ENCODE measurements at regions not wholly inside any gene's neighbourhood (a gene's known extent, or its start where the extent isn't known, plus 50 kb on each side); places are given as distances from the start of the nearest gene placed in this dataset.
"Not testable (repeated sequence)": the region's sequence is repeated elsewhere in the genome, so short reads cannot be mapped to it uniquely, and the experiment has no call there.

- DNase-seq (ENCODE audit: unreplicated experiment), result no peak
- intact Hi-C loops (cut with micrococcal nuclease), result no loop called here
- Mint-ChIP-seq H3K27me3 (ENCODE audit: insufficient read depth, unreplicated experiment) (no peaks in the 10 kb centered on the region), H3K27ac (ENCODE audit: low read depth, unreplicated experiment) (no peak overlapping the region), H3K4me1 (ENCODE audit: insufficient read depth, unreplicated experiment) (no peaks in the 10 kb centered on the region), H3K4me3 (ENCODE audit: unreplicated experiment) (no peak overlapping the region), H3K36me3 (ENCODE audit: insufficient read depth, unreplicated experiment) (no peaks in the 10 kb centered on the region), H3K9me3 (ENCODE audit: unreplicated experiment) (no peaks in the 10 kb centered on the region)
- BruUV-seq (replicated peaks), result no TSS peak
- TF ChIP-seq CTCF (IDR thresholded peaks at IDR 0.05; ENCODE audit: unreplicated experiment), result no peak
- CTCF ChIA-PET, result no interaction called here
- POLR2A ChIA-PET, result no interaction called here
These were observed 433.0 kb upstream of the LMO3 start for GRCh38 chr12:17038923-17039322.

- no TSS peak for BruUV-seq (replicated peaks)
- DNase-seq (ENCODE audit: unreplicated experiment), result no peak
- POLR2A ChIA-PET, result no interaction called here
- no peaks in the 10 kb centered on the region for H3K27me3 Mint-ChIP-seq (ENCODE audit: insufficient read depth, unreplicated experiment)
- H3K9me3 Mint-ChIP-seq (ENCODE audit: unreplicated experiment), result no peaks in the 10 kb centered on the region
- H3K36me3 Mint-ChIP-seq (ENCODE audit: insufficient read depth, unreplicated experiment), result no peaks in the 10 kb centered on the region
- H3K27ac Mint-ChIP-seq (ENCODE audit: low read depth, unreplicated experiment), result no peak overlapping the region
- H3K4me1 Mint-ChIP-seq (ENCODE audit: insufficient read depth, unreplicated experiment), result no peaks in the 10 kb centered on the region
- intact Hi-C loops (cut with micrococcal nuclease), result no loop called here
- CTCF ChIA-PET, result no interaction called here
- no peak for TF ChIP-seq CTCF (IDR thresholded peaks at IDR 0.05; ENCODE audit: unreplicated experiment)
- H3K4me3 Mint-ChIP-seq (ENCODE audit: unreplicated experiment), result no peak overlapping the region
These were observed 429.4 kb upstream of the LMO3 start for GRCh38 chr12:17035372-17035771.

GRCh38 chr12:17030338-17030737, 424.4 kb upstream of the LMO3 start:
- no peak overlapping the region for H3K4me3 Mint-ChIP-seq (ENCODE audit: unreplicated experiment)
- no peaks in the 10 kb centered on the region for H3K27me3 Mint-ChIP-seq (ENCODE audit: insufficient read depth, unreplicated experiment)
- no peaks in the 10 kb centered on the region for H3K36me3 Mint-ChIP-seq (ENCODE audit: insufficient read depth, unreplicated experiment)
- H3K27ac Mint-ChIP-seq (ENCODE audit: low read depth, unreplicated experiment), result no peak overlapping the region
- BruUV-seq (replicated peaks), result no TSS peak
- intact Hi-C loops (cut with micrococcal nuclease), result no loop called here
- POLR2A ChIA-PET, result no interaction called here
- no peak for TF ChIP-seq CTCF (IDR thresholded peaks at IDR 0.05; ENCODE audit: unreplicated experiment)
- no peaks in the 10 kb centered on the region for H3K4me1 Mint-ChIP-seq (ENCODE audit: insufficient read depth, unreplicated experiment)
- CTCF ChIA-PET, result no interaction called here
- no peak for DNase-seq (ENCODE audit: unreplicated experiment)
- H3K9me3 Mint-ChIP-seq (ENCODE audit: unreplicated experiment), result no peaks in the 10 kb centered on the region

GRCh38 chr12:17028348-17028747, 422.4 kb upstream of the LMO3 start:
- no peak overlapping the region for H3K27ac Mint-ChIP-seq (ENCODE audit: low read depth, unreplicated experiment)
- no TSS peak for BruUV-seq (replicated peaks)
- H3K4me1 Mint-ChIP-seq (ENCODE audit: insufficient read depth, unreplicated experiment), result no peaks in the 10 kb centered on the region
- H3K9me3 Mint-ChIP-seq (ENCODE audit: unreplicated experiment), result no peaks in the 10 kb centered on the region
- no peak for TF ChIP-seq CTCF (IDR thresholded peaks at IDR 0.05; ENCODE audit: unreplicated experiment)
- POLR2A ChIA-PET, result no interaction called here
- H3K4me3 Mint-ChIP-seq (ENCODE audit: unreplicated experiment), result no peak overlapping the region
- DNase-seq (ENCODE audit: unreplicated experiment), result no peak
- CTCF ChIA-PET, result interaction anchor here (0.6 to 1.5 kb wide), 6 partner anchors 8 to 788 kb away, joined by 3 to 6 read pairs (median 4); no protein-coding TSS in a partner anchor
- H3K27me3 Mint-ChIP-seq (ENCODE audit: insufficient read depth, unreplicated experiment), result no peaks in the 10 kb centered on the region
- intact Hi-C loops (cut with micrococcal nuclease), result no loop called here
- H3K36me3 Mint-ChIP-seq (ENCODE audit: insufficient read depth, unreplicated experiment), result no peaks in the 10 kb centered on the region

GRCh38 chr12:17025424-17025823, 419.5 kb upstream of the LMO3 start:
- H3K27me3 Mint-ChIP-seq (ENCODE audit: insufficient read depth, unreplicated experiment); POLR2A ChIA-PET; DNase-seq (ENCODE audit: unreplicated experiment); intact Hi-C loops (cut with micrococcal nuclease); H3K4me3 Mint-ChIP-seq (ENCODE audit: unreplicated experiment); CTCF ChIA-PET; H3K27ac Mint-ChIP-seq (ENCODE audit: low read depth, unreplicated experiment); H3K4me1 Mint-ChIP-seq (ENCODE audit: insufficient read depth, unreplicated experiment); H3K9me3 Mint-ChIP-seq (ENCODE audit: unreplicated experiment); BruUV-seq (replicated peaks); H3K36me3 Mint-ChIP-seq (ENCODE audit: insufficient read depth, unreplicated experiment): not testable (repeated sequence)
